Thyroid gland (tissue), 4 donors: ENCODE measurements at regions not wholly inside any gene's neighbourhood (a gene's known extent, or its start where the extent isn't known, plus 50 kb on each side); places are given as distances from the start of the nearest gene placed in this dataset.

Experiments used
- DNase-seq, 2 donors: peaks; one replicate each; pipeline ENCODE4 v3.0.0-alpha.2; 2019
- H3K27ac ChIP-seq, 3 donors: fragments of 200-600 bp; sonication (generic); 1 replicate in 2 of 3; 2 replicates in 1 of 3; pipeline ENCODE4 v1.5.1; 2016 to 2019; ENCODE audit warnings: mild to moderate bottlenecking in 1 of 3, moderate library complexity in 1 of 3
- H3K27me3 ChIP-seq: fragments of 200-600 bp; sonication (generic); one replicate; pipeline ENCODE4 v1.5.1; 2019
- H3K36me3 ChIP-seq, 2 donors: fragments of 200-600 bp; sonication (generic); one replicate each; pipeline ENCODE4 v1.5.1; 2016 to 2019
- H3K4me1 ChIP-seq, 2 donors: fragments of 200-600 bp; sonication (generic); one replicate each; pipeline ENCODE4 v1.5.1; 2017 to 2019
- H3K4me3 ChIP-seq, 3 donors: fragments of 200-600 bp; sonication (generic); replicated peaks in 1 of 3; 1 replicate in 2 of 3; 2 replicates in 1 of 3; pipeline ENCODE4 v1.5.1; 2016; ENCODE audit warnings: mild to moderate bottlenecking in 1 of 3
- H3K9me3 ChIP-seq: fragments of 200-600 bp; sonication (generic); one replicate; pipeline ENCODE4 v1.5.1; 2017
- CTCF ChIP-seq, 6 experiments: fragments of 200-600 bp in 3 of 6; fragments of 450-650 bp in 3 of 6; sonication (generic) in 3 of 6; IDR thresholded peaks; one replicate each; pipeline ENCODE4 v1.5.1; 2016 to 2019; ENCODE audit warnings: antibody characterized with exemption in 6 of 6, mild to moderate bottlenecking in 2 of 6, inconsistent platforms in 1 of 6, moderate library complexity in 1 of 6
- POLR2A ChIP-seq, 2 donors: fragments of 450-650 bp; IDR thresholded peaks; one replicate each; pipeline ENCODE4 v1.6.1; 2017; ENCODE audit warnings: antibody characterized with exemption in 2 of 2, mild to moderate bottlenecking in 2 of 2, moderate library complexity in 1 of 2
- WGBS, 2 donors: methylation state at CpG; one replicate each; pipeline ENCODE4 v1.1.5; 2017; 5-methylcytosine and 5-hydroxymethylcytosine counted together
- intact Hi-C: fragments of 100-400 bp; cut with DNase I; formaldehyde crosslinking; loops from one replicate; pipeline ENCODE4 v1.15.1; 2023

- WGBS, 2 donors: 59 to 89% methylated on average over 2 of the region's 2 CpGs
- no peaks in the 10 kb centered on the region for H3K9me3 ChIP-seq
- no peak for DNase-seq
- no peak overlapping the region for H3K4me3 ChIP-seq
- no peaks in the 10 kb centered on the region for H3K27me3 ChIP-seq
- TF ChIP-seq POLR2A (IDR thresholded peaks at IDR 0.05): no peak
- no peak for TF ChIP-seq CTCF (IDR thresholded peaks at IDR 0.05)
- no peak overlapping the region for H3K27ac ChIP-seq
- H3K36me3 ChIP-seq: no peaks in the 10 kb centered on the region
- intact Hi-C loops: no loop called here
- no peaks in the 10 kb centered on the region for H3K4me1 ChIP-seq
Observed at GRCh38 chr20:10875653-10876052, 201.9 kb upstream of the JAG1 start.

- no peak for DNase-seq
- intact Hi-C loops: no loop called here
- H3K27ac ChIP-seq: no peak overlapping the region
- H3K27me3 ChIP-seq: no peaks in the 10 kb centered on the region
- WGBS, 2 donors: 79 to 83% methylated on average over 1 of the region's 1 CpG
- TF ChIP-seq CTCF (IDR thresholded peaks at IDR 0.05) (no peak), POLR2A (IDR thresholded peaks at IDR 0.05) (no peak)
- H3K9me3 ChIP-seq: no peaks in the 10 kb centered on the region
- H3K4me3 ChIP-seq: no peak overlapping the region
- H3K36me3 ChIP-seq: no peaks in the 10 kb centered on the region
- H3K4me1 ChIP-seq: no peaks in the 10 kb centered on the region
Observed at GRCh38 chr20:10876558-10876957, 202.8 kb upstream of the JAG1 start.

- H3K9me3 ChIP-seq: no peaks in the 10 kb centered on the region
- peak; percentile 5 to 9 for DNase-seq
- TF ChIP-seq CTCF (IDR thresholded peaks at IDR 0.05) (no peak), POLR2A (IDR thresholded peaks at IDR 0.05) (no peak)
- no peak overlapping the region for H3K27ac ChIP-seq
- intact Hi-C loops: no loop called here
- no peak overlapping the region for H3K4me3 ChIP-seq
- no peaks in the 10 kb centered on the region for H3K4me1 ChIP-seq
- 77 to 83% methylated on average over 3 of the region's 3 CpGs for WGBS, 2 donors
- no peaks in the 10 kb centered on the region for H3K27me3 ChIP-seq
- H3K36me3 ChIP-seq: no peaks in the 10 kb centered on the region
Observed at GRCh38 chr20:10877342-10877741, 203.5 kb upstream of the JAG1 start.

GRCh38 chr20:10883166-10883565, 209.4 kb upstream of the JAG1 start:
- no peak overlapping the region for H3K4me3 ChIP-seq
- WGBS, 2 donors: 73 to 85% methylated on average over 3 of the region's 3 CpGs
- DNase-seq: no peak
- no peaks in the 10 kb centered on the region for H3K9me3 ChIP-seq
- H3K27me3 ChIP-seq: no peaks in the 10 kb centered on the region
- H3K36me3 ChIP-seq: no peaks in the 10 kb centered on the region
- no peaks in the 10 kb centered on the region for H3K4me1 ChIP-seq
- no peak overlapping the region for H3K27ac ChIP-seq
- intact Hi-C loops: no loop called here
- no peak for TF ChIP-seq CTCF (IDR thresholded peaks at IDR 0.05)
- TF ChIP-seq POLR2A (IDR thresholded peaks at IDR 0.05): no peak

GRCh38 chr20:10893321-10893720, 219.5 kb upstream of the JAG1 start:
- DNase-seq: no peak
- WGBS, 2 donors: 85 to 94% methylated on average over 3 of the region's 3 CpGs
- no peaks in the 10 kb centered on the region for H3K27me3 ChIP-seq

GRCh38 chr20:10897336-10897735, 223.5 kb upstream of the JAG1 start:
- Histone ChIP-seq H3K9me3 (no peaks in the 10 kb centered on the region), H3K4me3 (no peak overlapping the region), H3K27ac (no peak overlapping the region), H3K4me1 (no peaks in the 10 kb centered on the region), H3K36me3 (no peaks in the 10 kb centered on the region), H3K27me3 (no peaks in the 10 kb centered on the region)
- TF ChIP-seq CTCF (IDR thresholded peaks at IDR 0.05) (no peak), POLR2A (IDR thresholded peaks at IDR 0.05) (no peak)
- no peak for DNase-seq
- intact Hi-C loops: no loop called here
- 87 to 100% methylated on average over 1 of the region's 1 CpG for WGBS, 2 donors

More at GRCh38 chr20:10893321-10893720, 219.5 kb upstream of the JAG1 start:
- H3K36me3 ChIP-seq: no peaks in the 10 kb centered on the region
- no peak for TF ChIP-seq POLR2A (IDR thresholded peaks at IDR 0.05)
- no peaks in the 10 kb centered on the region for H3K4me1 ChIP-seq
- H3K9me3 ChIP-seq: no peaks in the 10 kb centered on the region
- no peak overlapping the region for H3K27ac ChIP-seq
- H3K4me3 ChIP-seq: no peak overlapping the region
- intact Hi-C loops: no loop called here
